Ovary (tissue), 7 donors: ENCODE measurements at regions not wholly inside any gene's neighbourhood (a gene's known extent, or its start where the extent isn't known, plus 50 kb on each side); places are given as distances from the start of the nearest gene placed in this dataset.

Source experiments
- DNase-seq, 5 donors: peaks; one replicate each; pipeline ENCODE4 v3.0.0-alpha.2; 2019 to 2020
- H3K27ac ChIP-seq, 2 donors: fragments of 200-600 bp; one replicate each; pipeline versions ENCODE4 v1.5.1 to v1.8.0; 2019 to 2022
- H3K27me3 ChIP-seq: fragments of 200-600 bp; one replicate; pipeline ENCODE4 v1.8.0; 2022
- H3K36me3 ChIP-seq: fragments of 200-600 bp; sonication (generic); one replicate; pipeline ENCODE4 v1.5.1; 2019
- H3K4me1 ChIP-seq: one replicate; pipeline ENCODE4 v1.8.1; 2013; ENCODE audit warnings: mild to moderate bottlenecking, moderate library complexity; ENCODE audit not compliant: insufficient read depth
- H3K4me3 ChIP-seq: fragments of 200-600 bp; sonication (generic); one replicate; pipeline ENCODE4 v1.5.1; 2017
- H3K9me3 ChIP-seq, 2 donors: fragments of 200-600 bp in 1 of 2; sonication (generic) in 1 of 2; one replicate each; pipeline versions ENCODE4 v1.5.1 to v1.8.1; 2013 to 2019; ENCODE audit warnings: mild to moderate bottlenecking in 1 of 2, moderate library complexity in 1 of 2
- CTCF ChIP-seq, 3 donors: fragments of 450-650 bp in 2 of 3; fragments of 200-600 bp in 1 of 3; IDR thresholded peaks; one replicate each; pipeline versions ENCODE4 v1.5.1 to v1.8.0; 2016 to 2022; ENCODE audit warnings: antibody characterized with exemption in 3 of 3, mild to moderate bottlenecking in 1 of 3
- EP300 ChIP-seq: sonication (generic); formaldehyde crosslinking; IDR thresholded peaks from one replicate; pipeline ENCODE4 v1.6.1; 2017; ENCODE audit warnings: antibody characterized with exemption
- POLR2A ChIP-seq: fragments of 450-650 bp; IDR thresholded peaks from one replicate; pipeline ENCODE4 v1.6.1; 2017; ENCODE audit warnings: antibody characterized with exemption, mild to moderate bottlenecking, moderate library complexity
- WGBS, 3 donors: extraction: QIAGEN DNeasy Blood & Tissue Kit in 1 of 3; methylation state at CpG; one replicate each; pipeline versions ENCODE4 v1.1.5 to v1.1.7; 2013 to 2017; 5-methylcytosine and 5-hydroxymethylcytosine counted together
- intact Hi-C, 4 donors: fragments of 100-400 bp; cut with DNase I; formaldehyde crosslinking; loops; one replicate each; pipeline versions ENCODE4 v1.11.0 to v1.15.1; 2022 to 2023
- donor health status: DM: no; HTN: no; CAD: no; lungs with moderate emphysema.
- donor health status: DM: no; HTN: no; CAD: no.
- donor health status: Bipolar disorder and iron deficiency.
- donor health status: DM: no; HTN: no; CAD: no.
- donor health status: DM: yes; HTN: yes; CAD: no.

GRCh38 chr14:42862114-42862513, 1255.4 kb downstream of the LRFN5 start:
- Histone ChIP-seq H3K27ac (no peak overlapping the region), H3K9me3 (no peaks in the 10 kb centered on the region), H3K4me1 (no peaks in the 10 kb centered on the region), H3K36me3 (no peaks in the 10 kb centered on the region), H3K27me3 (peaks cover 2% of the 10 kb centered on the region), H3K4me3 (no peak overlapping the region)
- WGBS, 3 donors: 80 to 89% (median 88%) methylated on average over 3 of the region's 3 CpGs
- DNase-seq: no peak
- no peak for TF ChIP-seq POLR2A
- TF ChIP-seq EP300: no peak
- no peak for TF ChIP-seq CTCF (IDR thresholded peaks at IDR 0.05)
- intact Hi-C loops: no loop called here

- Histone ChIP-seq H3K27ac (no peak overlapping the region), H3K36me3 (no peaks in the 10 kb centered on the region), H3K27me3 (peaks cover 2% of the 10 kb centered on the region), H3K9me3 (no peaks in the 10 kb centered on the region), H3K4me1 (no peaks in the 10 kb centered on the region), H3K4me3 (no peak overlapping the region)
- 70 to 81% (median 80%) methylated on average over 1 of the region's 1 CpG for WGBS, 3 donors
- TF ChIP-seq POLR2A: no peak
- no peak for TF ChIP-seq CTCF (IDR thresholded peaks at IDR 0.05)
- TF ChIP-seq EP300: no peak
- intact Hi-C loops: no loop called here
- DNase-seq: no peak
These were observed 1253.7 kb downstream of the LRFN5 start for GRCh38 chr14:42860371-42860770.

- no peak for DNase-seq
- Histone ChIP-seq H3K4me1 (no peaks in the 10 kb centered on the region), H3K27ac (no peak overlapping the region), H3K27me3 (peaks cover 2% of the 10 kb centered on the region), H3K36me3 (no peaks in the 10 kb centered on the region), H3K4me3 (no peak overlapping the region), H3K9me3 (no peaks in the 10 kb centered on the region)
- intact Hi-C loops: no loop called here
- TF ChIP-seq POLR2A (no peak), EP300 (no peak), CTCF (IDR thresholded peaks at IDR 0.05) (no peak)
- WGBS, 3 donors: 69 to 82% (median 75%) methylated on average over 1 of the region's 1 CpG
These were observed 1249.4 kb downstream of the LRFN5 start for GRCh38 chr14:42856106-42856505.

GRCh38 chr14:42855085-42855484, 1248.4 kb downstream of the LRFN5 start:
- Histone ChIP-seq H3K27me3 (peaks cover 2% of the 10 kb centered on the region), H3K9me3 (no peaks in the 10 kb centered on the region), H3K36me3 (no peaks in the 10 kb centered on the region), H3K4me1 (no peaks in the 10 kb centered on the region), H3K27ac (no peak overlapping the region), H3K4me3 (no peak overlapping the region)
- intact Hi-C loops: no loop called here
- WGBS, 3 donors: 0 to 2% (median 0%) methylated on average over 1 of the region's 1 CpG
- no peak for DNase-seq
- TF ChIP-seq EP300 (no peak), POLR2A (no peak), CTCF (IDR thresholded peaks at IDR 0.05) (no peak)

GRCh38 chr14:42854061-42854460, 1247.4 kb downstream of the LRFN5 start:
- Histone ChIP-seq H3K36me3 (no peaks in the 10 kb centered on the region), H3K27me3 (peaks cover 2% of the 10 kb centered on the region), H3K4me1 (no peaks in the 10 kb centered on the region), H3K9me3 (no peaks in the 10 kb centered on the region), H3K27ac (no peak overlapping the region), H3K4me3 (no peak overlapping the region)
- intact Hi-C loops: no loop called here
- 76 to 85% (median 79%) methylated on average over 2 of the region's 2 CpGs for WGBS, 3 donors
- DNase-seq: no peak
- no peak for TF ChIP-seq POLR2A
- TF ChIP-seq CTCF (IDR thresholded peaks at IDR 0.05): no peak
- TF ChIP-seq EP300: no peak
